ENCODE measurements at regions not wholly inside any gene's neighbourhood (a gene's known extent, or its start where the extent isn't known, plus 50 kb on each side); places are given as distances from the start of the nearest gene placed in this dataset.

DNA sequence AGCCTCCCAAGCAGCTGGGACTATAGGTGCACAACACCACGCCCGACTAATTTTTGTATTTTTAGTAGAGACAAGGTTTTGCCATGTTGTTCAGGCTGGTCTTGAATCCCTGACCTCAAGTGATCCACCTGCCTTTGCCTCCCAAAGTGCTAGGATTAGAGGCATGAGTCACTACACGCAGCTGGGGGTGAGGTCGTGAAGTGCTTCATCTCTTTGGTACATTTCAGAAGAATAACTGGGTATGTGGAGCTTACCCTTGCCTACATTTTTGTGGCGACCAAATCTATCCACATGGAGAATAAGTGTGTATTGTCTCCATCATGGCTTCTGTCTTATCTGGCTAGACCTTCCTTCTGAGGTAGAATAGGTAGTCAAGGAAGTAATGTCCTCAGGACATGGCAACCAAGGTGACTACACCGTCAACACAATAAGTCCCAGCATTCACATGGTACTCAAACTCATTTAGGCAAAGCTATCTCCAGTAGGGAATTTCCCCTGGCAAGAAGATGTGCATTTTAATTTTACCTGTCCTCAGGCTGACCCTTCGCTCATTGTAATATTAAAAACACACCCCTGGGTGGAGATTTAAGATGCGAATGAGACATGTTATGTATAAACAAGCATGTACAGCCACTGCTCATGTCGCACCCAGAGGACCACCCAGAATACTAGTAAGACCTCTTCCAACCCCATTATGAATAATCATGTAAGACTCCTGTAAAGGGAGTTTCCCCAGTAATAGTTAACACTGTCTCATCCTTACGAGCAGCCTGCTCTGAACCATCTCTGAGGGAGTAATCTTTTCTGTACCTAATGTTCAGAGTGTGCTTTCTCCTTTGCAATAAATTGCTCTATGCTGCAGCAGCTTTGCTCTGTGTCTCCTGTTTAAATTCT lies 1173.2 kb downstream of the TAF11L14 start:
- TF ChIP-seq, protein P1, sequence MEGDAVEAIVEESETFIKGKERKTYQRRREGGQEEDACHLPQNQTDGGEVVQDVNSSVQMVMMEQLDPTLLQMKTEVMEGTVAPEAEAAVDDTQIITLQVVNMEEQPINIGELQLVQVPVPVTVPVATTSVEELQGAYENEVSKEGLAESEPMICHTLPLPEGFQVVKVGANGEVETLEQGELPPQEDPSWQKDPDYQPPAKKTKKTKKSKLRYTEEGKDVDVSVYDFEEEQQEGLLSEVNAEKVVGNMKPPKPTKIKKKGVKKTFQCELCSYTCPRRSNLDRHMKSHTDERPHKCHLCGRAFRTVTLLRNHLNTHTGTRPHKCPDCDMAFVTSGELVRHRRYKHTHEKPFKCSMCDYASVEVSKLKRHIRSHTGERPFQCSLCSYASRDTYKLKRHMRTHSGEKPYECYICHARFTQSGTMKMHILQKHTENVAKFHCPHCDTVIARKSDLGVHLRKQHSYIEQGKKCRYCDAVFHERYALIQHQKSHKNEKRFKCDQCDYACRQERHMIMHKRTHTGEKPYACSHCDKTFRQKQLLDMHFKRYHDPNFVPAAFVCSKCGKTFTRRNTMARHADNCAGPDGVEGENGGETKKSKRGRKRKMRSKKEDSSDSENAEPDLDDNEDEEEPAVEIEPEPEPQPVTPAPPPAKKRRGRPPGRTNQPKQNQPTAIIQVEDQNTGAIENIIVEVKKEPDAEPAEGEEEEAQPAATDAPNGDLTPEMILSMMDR (conservative IDR thresholded peaks at IDR 0.05 in 1 of 2, IDR thresholded peaks at IDR 0.05 in 1 of 2; ENCODE audit: low read depth in 1 of 2, low read length in 2 of 2), result no peak
- no peak for TF ChIP-seq EZH2 (IDR thresholded peaks at IDR 0.05; ENCODE audit: low read length, missing control alignments)
